Mucosa of stomach (tissue), 1 donor: ENCODE measurements at regions not wholly inside any gene's neighbourhood (a gene's known extent, or its start where the extent isn't known, plus 50 kb on each side); places are given as distances from the start of the nearest gene placed in this dataset.

Source experiments
- H3K27me3 ChIP-seq: one replicate; pipeline ENCODE4 v1.7.0; 2013; ENCODE audit warnings: mild to moderate bottlenecking, low read length; ENCODE audit not compliant: control insufficient read depth, insufficient read depth
- H3K36me3 ChIP-seq: one replicate; pipeline ENCODE4 v1.7.0; 2013; ENCODE audit warnings: low read length; ENCODE audit not compliant: control insufficient read depth, insufficient read depth
- H3K4me1 ChIP-seq: one replicate; pipeline ENCODE4 v1.7.0; 2013; ENCODE audit warnings: mild to moderate bottlenecking, low read length; ENCODE audit not compliant: control insufficient read depth, insufficient read depth
- H3K4me3 ChIP-seq: one replicate; pipeline ENCODE4 v1.7.0; 2013; ENCODE audit warnings: low read length
- H3K9ac ChIP-seq: one replicate; pipeline ENCODE4 v1.7.0; 2013; ENCODE audit warnings: mild to moderate bottlenecking, low read length, moderate library complexity
- H3K9me3 ChIP-seq: one replicate; pipeline ENCODE4 v1.7.0; 2013; ENCODE audit warnings: mild to moderate bottlenecking, low read length, moderate library complexity; ENCODE audit not compliant: control insufficient read depth
- donor health status: Pancreatic carcinoma.

DNA sequence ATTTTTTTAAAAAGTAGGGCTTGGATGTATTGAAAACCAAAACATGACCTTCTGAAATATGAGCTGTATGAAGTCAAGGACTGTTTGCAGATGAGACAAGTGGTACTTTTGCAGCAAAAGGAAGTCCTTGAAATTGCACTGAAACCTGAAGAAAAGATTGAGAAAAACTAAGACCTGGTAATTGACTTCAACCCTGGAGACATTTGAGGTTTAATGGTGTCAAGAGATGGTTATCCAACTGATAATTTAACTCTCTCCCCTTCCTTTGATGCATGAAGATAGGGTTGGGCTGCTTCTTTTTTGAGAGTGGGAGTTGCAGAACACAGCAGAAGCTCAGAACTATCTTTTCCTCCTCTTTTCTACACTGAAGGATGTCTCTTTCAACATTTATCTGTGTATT is 180.9 kb upstream of the DTNBP1 start:
- Histone ChIP-seq H3K9ac (no peak overlapping the region), H3K4me3 (no peak overlapping the region), H3K27me3 (peaks cover 4% of the 10 kb centered on the region), H3K4me1 (no peaks in the 10 kb centered on the region), H3K9me3 (no peaks in the 10 kb centered on the region), H3K36me3 (no peaks in the 10 kb centered on the region)

- Histone ChIP-seq H3K9me3 (no peaks in the 10 kb centered on the region), H3K27me3 (peaks cover 4% of the 10 kb centered on the region), H3K36me3 (no peaks in the 10 kb centered on the region), H3K4me3 (no peak overlapping the region), H3K9ac (no peak overlapping the region), H3K4me1 (no peaks in the 10 kb centered on the region)
Observed at GRCh38 chr6:15843226-15843625, 180.4 kb upstream of the DTNBP1 start.

GRCh38 chr6:15842727-15843117 is 179.9 kb upstream of the DTNBP1 start:
- no peak overlapping the region for H3K9ac ChIP-seq
- no peaks in the 10 kb centered on the region for H3K9me3 ChIP-seq
- peaks cover 4% of the 10 kb centered on the region for H3K27me3 ChIP-seq
- H3K4me1 ChIP-seq = no peaks in the 10 kb centered on the region
- no peak overlapping the region for H3K4me3 ChIP-seq
- H3K36me3 ChIP-seq = no peaks in the 10 kb centered on the region

- H3K4me1 ChIP-seq = no peaks in the 10 kb centered on the region
- no peaks in the 10 kb centered on the region for H3K9me3 ChIP-seq
- H3K27me3 ChIP-seq = peaks cover 4% of the 10 kb centered on the region
- no peak overlapping the region for H3K9ac ChIP-seq
- no peak overlapping the region for H3K4me3 ChIP-seq
- no peaks in the 10 kb centered on the region for H3K36me3 ChIP-seq
Observed at GRCh38 chr6:15841937-15842726, 179.3 kb upstream of the DTNBP1 start.

DNA sequence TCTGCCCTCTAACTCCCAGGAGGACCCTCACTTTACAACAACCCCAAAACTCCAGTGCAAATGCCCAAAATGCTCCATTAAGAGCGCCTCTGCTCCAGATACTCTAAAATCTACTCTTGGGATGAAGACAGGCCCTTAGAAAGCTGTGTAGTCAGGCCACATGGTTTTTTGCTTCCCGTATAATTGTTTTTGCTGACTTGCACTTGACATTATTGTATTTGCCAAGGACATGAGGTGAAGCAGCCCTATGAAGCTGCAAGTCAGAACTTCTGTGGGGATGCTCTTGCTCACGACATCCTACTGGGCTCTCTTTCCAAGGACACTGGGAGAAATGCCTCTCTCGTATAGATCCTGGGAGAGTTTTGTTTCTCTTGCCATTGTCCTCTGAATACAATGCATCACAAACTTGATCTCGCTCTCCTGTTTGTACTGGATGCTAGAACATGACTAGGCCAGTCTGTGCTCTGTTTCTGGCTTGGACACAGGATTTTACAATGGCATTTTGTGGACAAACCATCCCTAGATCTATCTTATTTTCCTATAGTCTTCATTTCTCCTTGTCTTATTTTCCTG is 177.2 kb upstream of the DTNBP1 start:
- H3K9me3 ChIP-seq = no peaks in the 10 kb centered on the region
- no peak overlapping the region for H3K4me3 ChIP-seq
- H3K27me3 ChIP-seq = peaks cover 4% of the 10 kb centered on the region
- H3K36me3 ChIP-seq = no peaks in the 10 kb centered on the region
- H3K9ac ChIP-seq = no peak overlapping the region
- no peaks in the 10 kb centered on the region for H3K4me1 ChIP-seq

- Histone ChIP-seq H3K4me3 (no peak overlapping the region), H3K9ac (no peak overlapping the region), H3K9me3 (no peaks in the 10 kb centered on the region), H3K27me3 (peaks cover 4% of the 10 kb centered on the region), H3K4me1 (no peaks in the 10 kb centered on the region), H3K36me3 (no peaks in the 10 kb centered on the region)
Observed at GRCh38 chr6:15837205-15837604, 174.4 kb upstream of the DTNBP1 start.

- Histone ChIP-seq H3K36me3 (no peaks in the 10 kb centered on the region), H3K27me3 (no peaks in the 10 kb centered on the region), H3K4me1 (no peaks in the 10 kb centered on the region), H3K9ac (no peak overlapping the region), H3K4me3 (no peak overlapping the region), H3K9me3 (no peaks in the 10 kb centered on the region)
Observed at GRCh38 chr6:15832841-15833240, 170.0 kb upstream of the DTNBP1 start.

DNA sequence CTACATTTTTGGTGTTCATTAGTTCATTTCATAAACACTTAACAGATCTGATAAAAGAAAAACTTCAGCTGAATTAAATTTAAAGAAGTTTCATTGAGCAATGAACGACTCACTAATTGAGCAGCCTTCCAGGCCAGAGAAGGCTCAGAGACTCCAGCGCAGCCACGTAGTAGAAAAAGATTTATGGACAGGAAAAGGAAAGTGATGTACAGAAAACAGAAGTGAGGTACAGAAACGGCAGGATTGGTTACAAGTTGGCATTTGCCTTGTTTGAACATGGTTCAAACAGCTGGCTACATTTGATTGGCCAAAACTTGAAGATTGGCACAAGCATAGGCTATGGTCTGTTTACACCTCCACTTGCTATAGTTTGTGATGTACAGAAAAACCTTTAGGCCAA is 166.3 kb upstream of the DTNBP1 start:
- H3K9ac ChIP-seq = no peak overlapping the region
- no peaks in the 10 kb centered on the region for H3K27me3 ChIP-seq
- H3K9me3 ChIP-seq = no peaks in the 10 kb centered on the region
- no peak overlapping the region for H3K4me3 ChIP-seq
- no peaks in the 10 kb centered on the region for H3K4me1 ChIP-seq
- H3K36me3 ChIP-seq = no peaks in the 10 kb centered on the region

- no peaks in the 10 kb centered on the region for H3K27me3 ChIP-seq
- H3K36me3 ChIP-seq = no peaks in the 10 kb centered on the region
- no peaks in the 10 kb centered on the region for H3K9me3 ChIP-seq
- no peak overlapping the region for H3K4me3 ChIP-seq
- no peak overlapping the region for H3K9ac ChIP-seq
- no peaks in the 10 kb centered on the region for H3K4me1 ChIP-seq
Observed at GRCh38 chr6:15827496-15828255, 164.8 kb upstream of the DTNBP1 start.

- no peaks in the 10 kb centered on the region for H3K4me1 ChIP-seq
- no peaks in the 10 kb centered on the region for H3K9me3 ChIP-seq
- no peak overlapping the region for H3K4me3 ChIP-seq
- peaks cover 1% of the 10 kb centered on the region for H3K27me3 ChIP-seq
- H3K36me3 ChIP-seq = no peaks in the 10 kb centered on the region
- no peak overlapping the region for H3K9ac ChIP-seq
Observed at GRCh38 chr6:15826814-15827318, 164.0 kb upstream of the DTNBP1 start.

- Histone ChIP-seq H3K27me3 (peaks cover 3% of the 10 kb centered on the region), H3K9me3 (no peaks in the 10 kb centered on the region), H3K36me3 (no peaks in the 10 kb centered on the region), H3K9ac (no peak overlapping the region), H3K4me3 (no peak overlapping the region), H3K4me1 (no peaks in the 10 kb centered on the region)
Observed at GRCh38 chr6:15825332-15825930, 162.6 kb upstream of the DTNBP1 start.

DNA sequence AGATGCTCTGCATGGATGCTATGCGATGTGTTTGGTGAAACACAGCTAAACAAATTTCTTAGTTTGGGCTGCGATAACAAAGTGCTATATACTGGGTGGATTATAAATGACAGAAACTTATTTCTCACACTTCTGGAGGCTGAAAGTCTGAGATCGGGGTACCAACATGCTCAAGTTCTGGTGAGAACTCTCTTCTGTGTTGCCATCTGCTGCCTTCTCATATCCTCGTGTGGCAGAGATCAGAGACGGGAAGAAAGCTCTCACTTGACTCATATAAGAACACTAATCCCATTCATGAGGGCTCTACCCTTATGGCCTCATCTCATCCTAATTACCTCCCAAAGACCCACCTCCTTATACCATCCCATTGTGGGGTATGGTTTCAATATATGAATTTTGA is 162.0 kb upstream of the DTNBP1 start:
- no peak overlapping the region for H3K4me3 ChIP-seq
- peaks cover 3% of the 10 kb centered on the region for H3K27me3 ChIP-seq
- no peaks in the 10 kb centered on the region for H3K4me1 ChIP-seq
- no peaks in the 10 kb centered on the region for H3K9me3 ChIP-seq
- no peaks in the 10 kb centered on the region for H3K36me3 ChIP-seq
- no peak overlapping the region for H3K9ac ChIP-seq
